ENCODE measurements at regions not wholly inside any gene's neighbourhood (a gene's known extent, or its start where the extent isn't known, plus 50 kb on each side); places are given as distances from the start of the nearest gene placed in this dataset.

GRCh38 chr15:25051399-25052154 is 96.8 kb downstream of the SNRPN start:
- DNase-seq, result no peak
- intact Hi-C loops (cut with DNase I), result no loop called here
- ATAC-seq (ENCODE audit: poor library complexity), result no peak

DNA sequence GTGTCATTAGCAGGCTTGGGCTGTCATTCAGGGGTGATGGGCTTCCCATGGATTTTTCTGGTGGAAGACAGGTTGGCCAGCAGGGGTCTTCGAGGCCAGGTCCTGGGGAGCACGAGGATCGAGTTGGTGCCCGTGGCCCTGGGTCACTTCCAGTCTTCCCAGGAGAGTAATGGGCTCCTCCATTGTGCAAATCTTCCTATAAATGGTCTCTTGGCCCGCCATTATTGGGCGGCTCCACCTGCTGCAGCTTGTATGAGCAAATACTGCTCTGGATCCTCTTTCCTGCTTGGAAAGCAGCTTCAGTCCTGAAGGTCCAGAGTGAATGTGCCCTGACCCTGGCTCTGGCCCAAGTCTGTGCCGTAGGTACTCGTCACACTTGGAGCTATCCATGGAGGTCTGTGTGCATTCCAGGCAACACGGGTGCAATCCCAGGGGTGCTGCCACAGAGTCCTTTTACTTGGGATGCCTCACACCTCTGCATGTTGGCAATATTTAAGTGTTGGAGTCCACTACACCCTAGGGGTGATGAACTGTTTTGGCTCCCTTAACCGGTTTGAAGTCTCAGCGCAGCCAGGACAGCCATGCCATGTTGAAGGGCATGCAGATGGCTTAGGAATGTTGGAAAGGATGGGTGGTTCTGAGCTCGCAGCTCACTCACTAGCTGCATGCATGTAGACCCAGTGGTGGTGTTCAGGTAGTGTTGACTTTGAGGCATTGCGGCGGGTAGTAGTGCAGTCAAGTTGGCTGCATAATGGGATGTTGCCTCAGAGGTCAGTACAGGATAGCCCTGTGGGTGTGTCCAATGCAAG is 97.6 kb downstream of the SNRPN start:
- ATAC-seq (ENCODE audit: poor library complexity) (no peak), DNase-seq (peak; percentile 28)
- intact Hi-C loops (cut with DNase I), result no loop called here

DNA sequence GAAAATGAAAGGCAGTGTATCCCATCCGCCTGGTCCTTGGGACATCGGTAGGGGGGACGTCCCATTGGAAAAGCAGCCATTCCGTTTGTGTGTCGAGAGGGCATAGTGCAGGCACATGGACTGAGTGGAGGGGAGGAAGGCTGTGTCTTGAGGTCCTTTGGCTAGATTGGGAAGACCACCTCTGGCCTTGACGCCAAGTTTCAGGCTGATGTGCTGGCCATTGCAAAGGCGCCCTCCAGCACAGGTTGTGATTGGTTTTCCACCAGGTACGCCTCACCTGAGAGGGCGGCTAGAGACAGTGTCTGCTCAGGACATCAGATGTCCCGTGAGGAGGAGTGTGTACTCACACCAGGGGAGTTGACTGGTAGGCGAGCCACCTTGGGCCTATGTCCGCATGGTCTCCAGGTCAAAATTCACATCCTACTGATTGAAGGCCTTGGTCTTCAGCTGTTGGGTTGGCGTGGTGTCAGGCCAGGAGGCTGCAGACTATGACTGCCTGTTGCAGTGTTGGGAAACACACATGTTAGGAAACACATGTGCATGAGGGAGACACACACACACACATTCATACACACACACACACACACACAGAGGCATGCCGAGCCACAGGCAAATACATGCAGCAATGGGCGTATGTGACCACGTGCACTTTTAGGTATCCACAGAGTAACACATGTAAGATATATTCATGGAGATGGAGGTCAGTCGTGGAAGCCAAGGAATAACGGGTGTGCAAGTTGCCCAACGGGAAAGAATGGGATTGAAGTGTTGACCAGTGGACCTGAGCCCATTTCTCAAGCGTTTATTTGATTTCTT is 98.4 kb downstream of the SNRPN start:
- no peak for DNase-seq
- ATAC-seq (ENCODE audit: poor library complexity), result no peak

GRCh38 chr15:25054329-25054728 is 99.5 kb downstream of the SNRPN start:
- intact Hi-C loops (cut with DNase I), result no loop called here

More for the DNA sequence above, 98.4 kb downstream of the SNRPN start:
- intact Hi-C loops (cut with DNase I), result no loop called here

GRCh38 chr15:25054943-25055342 is 100.2 kb downstream of the SNRPN start:
- DNase-seq (no peak), ATAC-seq (ENCODE audit: poor library complexity) (no peak)
- intact Hi-C loops (cut with DNase I), result no loop called here

More at GRCh38 chr15:25054329-25054728, 99.5 kb downstream of the SNRPN start:
- DNase-seq (no peak), ATAC-seq (ENCODE audit: poor library complexity) (no peak)

- DNase-seq (no peak), ATAC-seq (ENCODE audit: poor library complexity) (no peak)
- intact Hi-C loops (cut with DNase I), result no loop called here
Observed at GRCh38 chr15:25055356-25056068, 100.7 kb downstream of the SNRPN start.

DNA sequence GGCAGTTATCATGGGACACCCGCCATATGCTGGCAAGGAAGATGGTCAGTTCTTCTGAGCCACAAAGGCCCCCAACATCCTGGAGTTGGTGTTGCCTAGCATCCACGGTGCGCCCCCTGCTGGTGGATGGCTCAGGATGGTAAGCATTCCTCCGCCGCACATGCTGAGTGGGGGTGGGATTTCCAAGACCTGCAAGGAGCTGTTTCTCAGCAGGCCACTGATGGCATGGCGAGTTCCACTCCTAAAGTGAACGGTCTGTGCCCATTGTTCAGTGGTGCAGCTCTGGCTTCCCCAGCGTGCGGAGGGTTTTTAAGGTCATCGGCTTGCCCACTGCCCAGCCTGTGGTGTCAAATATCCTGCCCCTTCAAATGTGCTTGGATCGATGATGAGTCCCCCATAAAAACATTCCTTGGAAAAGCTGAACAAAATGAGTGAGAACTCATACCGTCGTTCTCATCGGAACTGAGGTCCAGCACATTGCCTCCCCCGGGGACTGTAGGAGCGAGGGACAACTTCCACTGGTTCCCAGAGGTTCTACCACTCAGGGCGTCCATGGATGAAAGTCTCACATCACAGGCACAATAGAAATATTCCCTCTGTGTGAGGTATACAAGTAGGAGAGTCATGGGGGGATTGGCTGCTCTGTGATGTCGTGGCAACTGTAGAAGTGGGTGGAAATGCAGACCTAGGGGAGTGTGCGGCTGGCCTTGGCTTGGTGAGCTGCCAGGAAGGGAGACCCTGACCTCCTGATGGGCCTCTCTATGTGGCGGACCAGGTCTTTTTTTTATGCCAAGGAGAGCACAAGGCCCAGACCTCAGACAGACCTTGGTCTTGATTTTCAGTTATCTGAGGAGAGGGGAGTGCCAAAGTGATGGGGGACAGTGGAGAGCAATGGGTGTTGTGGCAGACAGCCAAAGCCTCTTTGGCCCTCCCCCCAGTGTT is 102.0 kb downstream of the SNRPN start:
- DNase-seq (no peak), ATAC-seq (ENCODE audit: poor library complexity) (no peak)
- intact Hi-C loops (cut with DNase I), result no loop called here

- DNase-seq (no peak), ATAC-seq (ENCODE audit: poor library complexity) (no peak)
- intact Hi-C loops (cut with DNase I), result no loop called here
Observed at GRCh38 chr15:25057574-25057973, 102.8 kb downstream of the SNRPN start.

DNA sequence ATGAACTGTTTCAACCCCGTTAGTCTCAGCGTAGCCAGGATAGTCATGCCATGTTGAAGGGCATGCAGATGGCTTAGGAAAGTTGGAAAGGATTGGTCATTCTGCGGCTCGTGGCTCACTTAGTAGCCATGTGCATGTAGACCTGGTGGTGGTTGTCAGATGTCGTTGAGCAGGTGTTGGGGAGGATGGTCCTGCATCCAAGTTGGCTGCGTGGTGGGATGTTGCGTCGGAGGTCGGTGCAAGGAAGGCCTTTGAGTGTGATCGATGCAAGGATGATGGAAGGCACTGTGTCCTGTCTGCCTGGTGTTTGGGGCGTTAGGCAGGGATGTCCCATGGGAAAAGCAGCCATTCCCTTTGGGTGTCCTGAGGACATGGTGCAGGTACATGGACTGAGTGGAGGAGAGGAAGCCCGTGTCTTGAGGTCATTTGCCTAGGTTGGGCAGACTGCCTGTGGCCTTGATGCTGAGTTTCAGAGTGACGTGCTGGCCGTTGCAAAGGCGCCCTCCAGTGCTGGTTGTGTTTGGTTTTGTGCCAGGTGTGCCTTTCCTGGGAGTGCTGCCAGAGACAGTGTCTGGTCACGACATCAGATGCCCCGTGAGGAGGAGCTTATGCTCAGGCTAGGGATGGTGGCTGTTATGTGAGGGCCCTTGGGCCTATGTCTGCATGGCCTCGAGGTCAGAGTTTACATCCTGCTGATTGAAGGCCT is 103.4 kb downstream of the SNRPN start:
- DNase-seq (no peak), ATAC-seq (ENCODE audit: poor library complexity) (no peak)

GRCh38 chr15:25059698-25060471 is 105.1 kb downstream of the SNRPN start:
- ATAC-seq (ENCODE audit: poor library complexity) (no peak), DNase-seq (no peak)
- intact Hi-C loops (cut with DNase I), result no loop called here

More for the DNA sequence above, 103.4 kb downstream of the SNRPN start:
- intact Hi-C loops (cut with DNase I), result no loop called here

GRCh38 chr15:25060472-25060803 is 105.7 kb downstream of the SNRPN start:
- intact Hi-C loops (cut with DNase I), result no loop called here
- DNase-seq (no peak), ATAC-seq (ENCODE audit: poor library complexity) (no peak)

DNA sequence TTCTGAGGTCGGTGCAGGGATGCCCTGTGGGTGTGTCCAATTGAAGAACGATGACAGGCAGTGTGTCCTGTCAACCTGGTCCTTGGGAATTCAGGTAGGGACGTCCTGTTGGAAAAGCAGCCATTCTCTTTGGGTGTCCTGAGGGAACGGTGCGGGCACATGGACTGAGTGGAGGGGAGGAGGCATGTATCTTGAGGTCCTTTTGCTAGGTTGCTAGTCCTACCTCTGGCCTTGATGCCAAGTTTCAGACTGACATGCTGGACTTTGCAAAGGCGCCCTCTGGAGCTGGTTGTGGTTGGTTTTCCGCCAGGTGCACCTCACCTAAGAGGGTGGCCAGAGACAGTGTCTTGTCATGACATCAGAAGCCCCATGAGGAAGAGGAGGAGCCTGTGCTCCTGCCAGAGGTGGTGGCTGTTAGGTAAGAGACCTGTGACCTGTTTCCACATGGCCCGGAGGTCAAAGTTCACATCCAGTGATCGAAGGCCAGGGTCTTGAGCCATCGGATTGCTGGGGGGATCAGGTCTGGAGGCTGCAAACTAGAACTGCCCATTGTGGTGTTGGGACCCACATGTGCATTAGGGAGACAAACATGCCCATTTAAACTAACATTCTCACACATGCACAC is 106.3 kb downstream of the SNRPN start:
- ATAC-seq (ENCODE audit: poor library complexity), result no peak
- intact Hi-C loops (cut with DNase I), result no loop called here
- no peak for DNase-seq

DNA sequence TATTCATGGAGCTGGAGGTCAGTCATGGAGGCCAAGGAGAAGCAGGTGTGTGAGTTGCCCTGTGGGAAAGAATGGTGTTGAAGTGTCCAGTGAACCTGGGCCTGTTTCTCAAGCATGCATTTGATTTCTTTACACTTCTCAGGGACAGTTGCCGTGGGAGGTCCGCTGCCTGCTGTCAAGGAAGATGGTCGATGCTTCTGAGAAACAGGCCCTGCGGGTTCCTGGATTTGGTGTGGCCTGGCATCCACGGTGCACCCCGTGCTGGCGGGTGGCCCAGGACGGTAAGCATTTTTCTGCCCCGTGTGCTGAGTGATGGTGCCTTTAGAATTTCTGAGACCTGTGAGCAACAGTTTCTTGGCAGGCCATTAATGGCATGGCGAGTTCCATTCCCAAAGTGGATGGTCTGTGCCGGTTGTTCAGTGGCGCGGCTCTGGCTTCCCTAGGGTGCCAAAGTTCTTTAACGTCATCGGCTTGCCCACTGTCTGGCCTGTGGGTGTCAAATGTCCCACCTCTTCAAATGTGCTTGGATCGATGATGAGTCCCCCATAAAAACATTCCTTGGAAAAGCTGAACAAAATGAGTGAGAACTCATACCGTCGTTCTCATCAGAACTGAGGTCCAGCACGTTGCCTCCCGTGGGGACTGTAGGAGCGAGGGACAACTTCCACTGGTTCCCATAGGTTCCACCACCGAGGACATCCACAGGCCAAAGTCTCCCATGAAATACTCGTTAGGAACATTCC is 107.2 kb downstream of the SNRPN start:
- intact Hi-C loops (cut with DNase I), result no loop called here
- DNase-seq, result no peak
- no peak for ATAC-seq (ENCODE audit: poor library complexity)

DNA sequence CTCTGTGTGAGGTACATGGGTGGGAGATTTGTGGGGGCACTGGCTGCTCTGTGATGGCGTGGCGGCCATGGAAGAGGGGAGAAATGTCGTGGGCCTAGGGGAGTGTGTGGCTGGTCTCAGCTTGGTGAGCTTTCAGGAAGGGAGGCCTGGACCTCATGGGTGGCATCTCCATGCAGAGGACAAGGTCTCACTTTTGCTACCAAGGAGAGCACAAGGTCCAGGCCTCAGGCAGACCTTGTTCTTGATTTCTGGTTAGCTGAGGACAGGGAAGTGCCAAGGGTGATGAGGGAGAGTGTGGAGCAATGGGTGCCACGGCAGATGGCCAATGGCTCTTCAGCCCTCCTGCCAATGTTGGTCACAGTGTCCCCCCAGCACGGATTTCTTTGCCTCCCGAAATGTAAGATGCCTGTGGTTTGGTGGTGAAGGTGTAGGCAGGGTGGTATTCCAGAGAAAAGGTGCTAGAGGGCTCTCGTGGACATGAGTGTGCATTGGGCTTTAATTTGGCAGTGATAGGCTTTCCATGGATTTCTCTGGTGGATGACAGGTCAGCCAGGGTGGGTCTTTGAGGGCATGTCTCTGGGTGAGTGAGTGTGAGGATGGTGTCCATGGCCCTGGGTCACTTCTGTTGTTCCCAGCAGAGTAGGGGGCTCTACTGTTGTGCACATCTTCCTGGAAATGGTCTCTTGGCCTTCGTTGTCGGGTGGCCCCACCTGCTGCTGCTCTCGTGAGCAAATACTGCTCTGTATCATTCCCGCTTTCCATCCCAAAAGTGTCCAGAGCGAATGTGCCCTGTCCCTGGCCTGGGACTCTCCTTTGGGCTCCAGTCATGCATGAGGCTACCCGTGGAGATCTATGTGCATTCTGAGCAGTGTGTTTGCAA is 108.0 kb downstream of the SNRPN start:
- ATAC-seq (ENCODE audit: poor library complexity), result no peak
- no peak for DNase-seq

More for the DNA sequence above, 108.0 kb downstream of the SNRPN start:
- intact Hi-C loops (cut with DNase I), result no loop called here
